HUES48 (cell line): ENCODE measurements at regions not wholly inside any gene's neighbourhood (a gene's known extent, or its start where the extent isn't known, plus 50 kb on each side); places are given as distances from the start of the nearest gene placed in this dataset.

Experiments
- H3K27ac ChIP-seq: one replicate; pipeline ENCODE4 v1.7.0; 2013; ENCODE audit warnings: low read depth, low read length, inconsistent platforms
- H3K27me3 ChIP-seq: 2 replicates; pipeline ENCODE4 v1.6.1; 2013; ENCODE audit warnings: mild to moderate bottlenecking, low read length; ENCODE audit not compliant: control insufficient read depth, insufficient read depth
- H3K36me3 ChIP-seq: 2 replicates; pipeline ENCODE4 v1.6.1; 2013; ENCODE audit warnings: low read length; ENCODE audit not compliant: control insufficient read depth, insufficient read depth
- H3K4me1 ChIP-seq: 2 replicates; pipeline ENCODE4 v1.6.1; 2013; ENCODE audit warnings: mild to moderate bottlenecking, low read length; ENCODE audit not compliant: control insufficient read depth, insufficient read depth
- H3K4me3 ChIP-seq: 2 replicates; pipeline ENCODE4 v1.5.1; 2013; ENCODE audit warnings: mild to moderate bottlenecking, low read depth, low read length
- H3K9ac ChIP-seq: 2 replicates; pipeline ENCODE4 v1.6.1; 2013; ENCODE audit warnings: mild to moderate bottlenecking, low read depth, low read length, moderate library complexity
- H3K9me3 ChIP-seq: 2 replicates; pipeline ENCODE4 v1.6.1; 2013; ENCODE audit warnings: low read length; ENCODE audit not compliant: control insufficient read depth, insufficient read depth

DNA sequence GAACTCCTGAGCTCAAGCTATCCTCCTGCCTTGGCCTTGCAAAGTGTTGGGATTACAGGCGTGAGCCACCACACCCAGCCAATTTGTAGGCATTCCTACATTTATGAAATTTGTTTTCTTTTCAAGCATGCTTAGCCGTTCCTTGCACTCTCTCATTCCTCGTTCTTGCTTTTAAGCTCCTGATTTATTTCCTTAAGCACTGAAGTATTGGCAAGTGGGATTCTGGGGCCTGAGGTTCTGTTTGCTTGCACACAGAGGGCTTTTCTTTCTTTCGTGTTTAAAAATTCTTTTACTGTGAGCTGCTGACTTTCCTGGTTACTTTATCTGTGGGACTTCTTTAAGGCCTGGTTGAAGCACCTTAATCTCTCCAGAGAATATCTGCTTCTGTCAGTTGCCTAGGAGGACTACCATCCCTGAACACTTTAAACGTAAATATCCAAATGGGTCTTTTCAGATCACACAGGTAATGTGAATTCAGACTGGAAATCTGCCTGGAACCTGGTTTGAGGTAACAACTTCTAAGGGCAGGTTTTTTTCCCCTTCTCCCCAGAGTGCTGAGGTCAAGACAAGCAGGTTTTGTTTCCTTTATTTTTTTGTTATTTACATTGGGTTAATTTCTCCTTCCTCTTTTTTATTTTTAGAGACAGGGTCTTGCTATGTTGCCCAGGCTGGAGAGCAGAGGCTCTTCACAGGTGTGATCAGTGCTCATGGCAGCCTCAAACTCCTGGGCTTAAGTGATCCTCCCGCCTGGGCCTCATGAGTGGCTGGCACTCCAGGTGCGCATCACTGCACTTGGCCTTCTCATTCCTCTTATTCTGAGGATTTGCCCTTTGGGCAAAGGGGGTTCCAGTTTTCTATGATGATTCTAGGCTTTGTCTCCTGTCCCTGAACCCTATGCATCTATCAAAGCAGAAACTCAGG, 102.9 kb downstream of the PFKFB3 start:
- no peak overlapping the region for H3K9ac ChIP-seq
- no peak overlapping the region for H3K4me3 ChIP-seq
- no peaks in the 10 kb centered on the region for H3K4me1 ChIP-seq
- no peaks in the 10 kb centered on the region for H3K9me3 ChIP-seq
- no peak overlapping the region for H3K27ac ChIP-seq
- H3K36me3 ChIP-seq: no peaks in the 10 kb centered on the region
- H3K27me3 ChIP-seq: no peaks in the 10 kb centered on the region

DNA sequence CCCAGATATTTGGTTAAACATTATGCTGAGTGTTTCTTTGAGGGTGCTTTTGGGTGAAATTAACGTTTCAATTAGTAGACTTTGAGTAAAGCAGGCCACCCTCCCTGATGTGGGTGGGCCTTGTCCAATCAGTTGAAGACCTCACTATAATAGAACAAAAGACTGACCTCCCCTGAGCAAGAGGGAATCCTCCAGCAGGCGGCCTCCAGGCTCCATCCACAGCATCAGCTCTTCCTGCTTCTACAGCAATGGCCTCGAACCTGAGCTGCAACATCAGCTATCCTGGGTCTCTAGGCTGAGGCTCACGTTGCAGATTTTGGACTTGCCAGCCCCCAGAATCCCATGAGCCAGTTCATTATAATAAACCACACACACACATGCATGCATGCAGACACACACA, 104.2 kb downstream of the PFKFB3 start:
- no peak overlapping the region for H3K4me3 ChIP-seq
- no peaks in the 10 kb centered on the region for H3K9me3 ChIP-seq
- no peaks in the 10 kb centered on the region for H3K4me1 ChIP-seq
- no peak overlapping the region for H3K27ac ChIP-seq
- H3K27me3 ChIP-seq: no peaks in the 10 kb centered on the region
- no peak overlapping the region for H3K9ac ChIP-seq
- no peaks in the 10 kb centered on the region for H3K36me3 ChIP-seq

DNA sequence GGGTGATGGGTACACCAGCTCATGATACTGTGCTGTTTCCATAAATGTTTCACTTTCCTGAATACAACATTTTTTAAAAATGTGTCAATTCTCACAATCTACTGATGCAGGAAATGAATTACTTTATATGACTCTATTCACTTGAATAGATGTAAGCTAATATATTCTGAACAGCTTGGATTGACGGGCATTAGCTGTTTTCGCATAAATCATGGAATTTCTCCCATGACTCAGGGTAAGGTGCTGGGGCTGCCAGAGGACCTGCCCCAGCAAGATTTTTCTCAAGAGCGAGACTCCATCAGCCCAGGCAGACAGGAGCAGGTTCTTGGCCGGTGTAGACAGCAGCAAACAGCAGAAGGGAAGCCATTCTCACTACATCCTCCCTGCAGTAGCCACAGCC, 107.1 kb downstream of the PFKFB3 start:
- H3K4me1 ChIP-seq: no peaks in the 10 kb centered on the region
- no peak overlapping the region for H3K9ac ChIP-seq
- no peak overlapping the region for H3K27ac ChIP-seq
- no peaks in the 10 kb centered on the region for H3K9me3 ChIP-seq
- H3K36me3 ChIP-seq: no peaks in the 10 kb centered on the region
- no peaks in the 10 kb centered on the region for H3K27me3 ChIP-seq
- H3K4me3 ChIP-seq: no peak overlapping the region

DNA sequence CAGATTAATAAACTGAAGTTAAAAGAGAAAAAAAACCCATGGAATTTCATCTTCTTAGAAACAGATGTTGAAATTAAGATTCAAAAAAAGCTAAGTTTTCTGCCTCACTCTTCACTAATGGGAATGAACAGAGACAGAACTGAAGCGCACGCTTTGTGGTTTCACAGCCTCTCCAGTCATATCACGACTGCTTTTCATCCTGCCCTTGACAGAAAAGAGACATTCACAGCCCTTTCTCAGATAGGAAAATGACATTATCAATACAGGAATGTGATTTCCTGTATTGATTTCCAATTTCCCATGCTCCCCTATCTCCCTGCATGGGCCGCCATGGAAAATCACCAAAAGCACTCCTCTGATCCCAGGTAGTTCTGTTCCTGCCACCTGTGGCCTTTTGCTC, 108.2 kb downstream of the PFKFB3 start:
- Histone ChIP-seq H3K4me1 (no peaks in the 10 kb centered on the region), H3K27ac (no peak overlapping the region), H3K27me3 (no peaks in the 10 kb centered on the region), H3K9me3 (no peaks in the 10 kb centered on the region), H3K4me3 (no peak overlapping the region), H3K36me3 (no peaks in the 10 kb centered on the region), H3K9ac (no peak overlapping the region)

DNA sequence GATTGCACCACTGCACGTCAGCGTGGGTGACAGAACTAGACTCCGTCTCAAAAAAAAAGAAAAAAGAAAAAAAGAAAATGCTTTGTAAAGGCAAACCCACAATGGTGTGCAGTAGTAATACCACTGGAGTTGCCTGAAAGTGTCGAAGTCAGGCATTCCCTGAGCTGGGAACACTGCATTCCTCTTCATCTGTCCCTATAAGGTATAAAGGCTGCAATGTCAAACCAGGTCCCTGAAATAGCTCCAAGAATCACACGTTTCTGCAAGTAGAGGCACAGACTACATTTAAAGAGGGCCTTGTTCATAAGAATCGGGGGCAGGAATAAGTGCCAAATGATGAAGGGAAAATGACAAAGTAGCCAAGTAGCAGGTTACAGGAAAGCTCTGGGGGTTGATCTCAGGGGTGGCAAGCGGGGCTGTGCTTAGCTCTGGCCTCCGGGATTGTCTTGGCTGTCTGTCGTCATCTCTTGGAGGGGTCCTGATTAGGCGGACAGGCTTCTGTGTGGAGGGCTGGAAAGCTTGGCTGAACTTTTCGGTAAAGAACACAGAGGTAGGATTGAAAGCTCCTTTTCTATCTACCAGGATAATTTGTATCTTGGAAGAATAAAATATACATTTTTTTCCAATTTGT, 109.1 kb downstream of the PFKFB3 start:
- no peaks in the 10 kb centered on the region for H3K4me1 ChIP-seq
- no peak overlapping the region for H3K4me3 ChIP-seq
- H3K36me3 ChIP-seq: no peaks in the 10 kb centered on the region
- no peak overlapping the region for H3K27ac ChIP-seq
- no peaks in the 10 kb centered on the region for H3K27me3 ChIP-seq
- H3K9me3 ChIP-seq: no peaks in the 10 kb centered on the region
- H3K9ac ChIP-seq: no peak overlapping the region

DNA sequence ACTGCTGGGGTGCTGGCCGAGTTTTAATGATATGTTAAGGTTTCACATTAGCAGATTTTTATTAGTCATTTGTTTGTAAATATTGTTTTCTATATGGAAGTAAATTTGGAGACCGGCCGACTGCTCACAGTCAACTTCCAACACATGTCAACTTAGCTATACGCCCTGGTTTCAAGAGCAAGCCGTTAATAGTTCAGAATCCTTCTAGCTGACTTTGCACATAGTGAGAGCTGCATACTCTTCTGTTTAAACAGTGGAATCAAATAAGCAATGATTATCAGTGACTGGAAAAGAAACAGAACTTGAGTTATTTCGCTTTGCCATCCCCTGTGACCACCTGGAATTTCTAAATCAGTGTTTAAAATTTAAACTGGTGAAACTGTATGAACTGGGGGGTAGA, 109.9 kb downstream of the PFKFB3 start:
- H3K9ac ChIP-seq: no peak overlapping the region
- no peak overlapping the region for H3K4me3 ChIP-seq
- H3K36me3 ChIP-seq: no peaks in the 10 kb centered on the region
- H3K9me3 ChIP-seq: no peaks in the 10 kb centered on the region
- no peaks in the 10 kb centered on the region for H3K27me3 ChIP-seq
- no peak overlapping the region for H3K27ac ChIP-seq
- no peaks in the 10 kb centered on the region for H3K4me1 ChIP-seq

DNA sequence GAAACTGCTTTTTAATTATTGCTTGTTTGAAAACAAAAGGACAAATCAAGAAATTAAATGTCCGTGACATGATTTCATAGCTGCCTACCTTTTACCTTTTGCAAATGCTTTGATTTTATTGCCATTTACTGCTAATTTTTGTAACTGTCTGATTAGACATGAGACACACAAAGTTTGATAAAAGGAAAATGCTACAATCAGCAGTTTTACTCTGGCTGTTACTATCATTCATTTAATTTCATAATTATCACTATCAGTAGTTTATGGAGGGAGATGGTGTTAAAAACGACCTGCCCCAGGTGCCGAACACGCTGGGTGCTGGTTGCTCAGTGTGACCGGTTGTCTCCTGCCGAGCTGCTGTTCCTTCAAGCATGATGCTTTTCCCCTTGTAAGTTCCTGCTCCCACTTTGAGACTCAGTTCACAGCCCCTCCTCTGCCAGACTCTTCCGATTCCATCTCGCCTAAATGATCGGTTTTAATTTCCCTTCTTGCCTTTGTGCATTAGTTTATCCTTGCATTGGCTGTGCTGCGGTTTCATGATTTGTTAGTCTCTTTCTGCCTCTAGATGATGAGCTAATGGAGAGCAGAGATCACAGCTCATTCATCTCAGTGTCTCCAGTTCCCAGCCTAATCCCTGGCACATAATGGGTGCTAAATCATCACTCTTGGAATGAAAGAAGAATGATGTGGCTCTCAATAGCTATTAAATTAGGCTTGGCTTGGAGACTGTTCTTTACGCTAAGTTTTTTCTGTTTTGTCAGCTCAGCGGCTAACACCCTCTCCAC, 110.6 kb downstream of the PFKFB3 start:
- Histone ChIP-seq H3K9me3 (no peaks in the 10 kb centered on the region), H3K27ac (no peak overlapping the region), H3K4me1 (no peaks in the 10 kb centered on the region), H3K9ac (no peak overlapping the region), H3K4me3 (no peak overlapping the region), H3K27me3 (no peaks in the 10 kb centered on the region), H3K36me3 (no peaks in the 10 kb centered on the region)

DNA sequence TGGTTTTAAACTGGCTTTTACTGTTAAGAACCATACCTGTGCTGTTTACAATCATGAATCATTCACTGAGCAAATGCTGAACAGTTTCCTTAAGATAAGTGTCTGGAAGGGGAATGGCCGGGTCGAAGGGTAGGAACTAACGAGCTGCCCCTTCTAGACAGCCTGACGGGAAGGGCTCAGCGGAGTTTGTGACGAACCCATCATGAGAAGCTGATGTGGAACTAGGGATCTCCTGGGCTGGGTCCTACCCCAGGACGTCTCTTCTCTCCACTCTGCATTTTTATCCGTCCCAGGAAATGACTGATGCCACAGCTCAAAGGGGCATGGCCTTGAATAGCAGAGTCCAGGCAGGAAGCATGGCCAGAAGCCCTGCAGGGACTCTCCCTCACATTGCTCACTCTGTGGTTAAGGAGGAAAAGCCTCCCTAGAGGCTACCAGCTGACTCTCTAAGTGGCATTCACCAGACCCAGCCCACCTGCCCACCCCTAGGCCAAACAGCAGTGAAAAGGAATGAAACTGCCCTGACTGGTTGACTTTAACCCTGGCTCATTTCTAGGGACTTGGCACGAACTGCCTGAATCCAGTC, 112.0 kb downstream of the PFKFB3 start:
- no peaks in the 10 kb centered on the region for H3K9me3 ChIP-seq
- no peaks in the 10 kb centered on the region for H3K36me3 ChIP-seq
- H3K9ac ChIP-seq: no peak overlapping the region
- H3K27me3 ChIP-seq: no peaks in the 10 kb centered on the region
- no peaks in the 10 kb centered on the region for H3K4me1 ChIP-seq
- H3K4me3 ChIP-seq: no peak overlapping the region
- H3K27ac ChIP-seq: no peak overlapping the region

DNA sequence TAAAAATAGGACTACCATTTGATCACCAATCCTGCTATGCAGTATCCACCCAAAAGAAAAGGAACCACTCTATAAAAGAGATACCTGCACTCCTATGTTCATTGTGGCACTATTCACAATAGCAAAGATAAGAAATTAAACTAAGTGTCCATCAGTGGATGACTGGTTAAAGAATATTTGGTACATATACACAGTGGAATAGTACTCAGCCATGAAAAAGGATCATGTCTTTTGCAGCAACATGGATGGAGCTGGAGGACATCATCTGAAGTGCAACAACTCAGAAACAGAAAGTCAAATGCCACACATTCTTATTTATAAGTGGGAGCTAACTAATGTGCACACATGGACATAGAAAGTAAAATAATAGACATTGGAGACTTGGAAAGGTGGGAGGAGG, 116.4 kb downstream of the PFKFB3 start:
- Histone ChIP-seq H3K27ac (no peak overlapping the region), H3K27me3 (no peaks in the 10 kb centered on the region), H3K9ac (no peak overlapping the region), H3K4me1 (no peaks in the 10 kb centered on the region; the same call in 1 of the 2 replicates), H3K36me3 (no peaks in the 10 kb centered on the region), H3K4me3 (no peak overlapping the region), H3K9me3 (no peaks in the 10 kb centered on the region)

DNA sequence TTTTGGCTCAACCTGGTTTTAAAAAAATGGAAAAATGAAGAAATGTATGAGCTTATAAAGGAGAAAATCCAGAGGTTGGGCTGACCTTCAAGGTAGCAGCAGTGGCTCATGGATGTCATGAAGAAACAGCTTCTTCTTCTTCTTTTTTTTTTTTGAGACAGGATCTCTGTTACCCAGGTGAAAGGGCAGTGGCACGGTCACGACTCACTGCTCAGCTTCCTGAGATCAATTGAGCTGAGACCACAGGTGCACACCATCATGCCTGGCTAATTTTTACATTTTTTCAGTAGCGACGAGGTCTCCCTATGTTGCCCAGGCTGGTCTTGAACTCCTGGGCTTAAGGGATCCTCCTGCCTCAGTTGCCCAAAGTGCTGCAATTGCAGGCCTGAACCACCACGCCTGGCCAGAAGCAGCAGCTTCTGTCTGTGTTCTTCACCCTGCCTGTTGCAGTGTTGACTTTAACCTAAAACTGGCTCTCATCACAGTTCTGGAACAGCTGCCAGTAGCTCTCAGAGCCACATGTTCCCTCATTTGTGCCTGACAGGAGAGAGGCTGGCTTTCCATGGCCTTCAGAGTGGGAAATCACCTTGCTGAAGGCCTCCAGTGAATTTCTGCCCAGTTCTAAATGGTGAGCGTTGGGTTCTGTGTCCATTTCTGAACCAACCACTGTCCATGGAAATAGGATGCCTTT, 117.7 kb downstream of the PFKFB3 start:
- no peak overlapping the region for H3K27ac ChIP-seq
- no peak overlapping the region for H3K4me3 ChIP-seq
- H3K9me3 ChIP-seq: no peaks in the 10 kb centered on the region
- no peak overlapping the region for H3K9ac ChIP-seq
- no peaks in the 10 kb centered on the region; the same call in 1 of the 2 replicates for H3K4me1 ChIP-seq
- H3K36me3 ChIP-seq: no peaks in the 10 kb centered on the region
- H3K27me3 ChIP-seq: no peaks in the 10 kb centered on the region
